Effector memory CD8-positive, alpha-beta T cell (primary cell): ENCODE measurements at regions not wholly inside any gene's neighbourhood (a gene's known extent, or its start where the extent isn't known, plus 50 kb on each side); places are given as distances from the start of the nearest gene placed in this dataset.

Experiments used
- ATAC-seq: fragments of 150-1000 bp; cut with Tn5 transposase; replicated peaks from 2 replicates; pipeline ENCODE4 v1.10.0; 2021; ENCODE audit warnings: mild to moderate bottlenecking, moderate library complexity
- DNase-seq, 3 experiments: peaks; one replicate each; pipeline ENCODE4 v3.0.0; 2021
- H3K27ac Mint-ChIP-seq, 2 donors: one replicate each; pipeline ENCODE4 v1.8.0; 2022; ENCODE audit warnings: mild to moderate bottlenecking in 2 of 2, mixed read lengths in 2 of 2, moderate library complexity in 2 of 2
- H3K27me3 Mint-ChIP-seq, 2 donors: one replicate each; pipeline ENCODE4 v1.8.0; 2022; ENCODE audit warnings: mixed read lengths in 2 of 2
- H3K36me3 Mint-ChIP-seq: one replicate; pipeline ENCODE4 v1.8.0; 2022; ENCODE audit warnings: mild to moderate bottlenecking, moderate library complexity, mixed read lengths; ENCODE audit not compliant: insufficient read depth
- H3K4me1 Mint-ChIP-seq, 2 donors: one replicate each; pipeline ENCODE4 v1.8.0; 2022; ENCODE audit warnings: low read depth in 2 of 2, mixed read lengths in 2 of 2
- H3K4me3 Mint-ChIP-seq, 2 donors: one replicate each; pipeline ENCODE4 v1.8.0; 2022; ENCODE audit warnings: mild to moderate bottlenecking in 2 of 2, mixed read lengths in 2 of 2, moderate library complexity in 2 of 2
- H3K9me3 Mint-ChIP-seq, 2 donors: one replicate each; pipeline ENCODE4 v1.8.0; 2022; ENCODE audit warnings: mixed read lengths in 2 of 2

DNA sequence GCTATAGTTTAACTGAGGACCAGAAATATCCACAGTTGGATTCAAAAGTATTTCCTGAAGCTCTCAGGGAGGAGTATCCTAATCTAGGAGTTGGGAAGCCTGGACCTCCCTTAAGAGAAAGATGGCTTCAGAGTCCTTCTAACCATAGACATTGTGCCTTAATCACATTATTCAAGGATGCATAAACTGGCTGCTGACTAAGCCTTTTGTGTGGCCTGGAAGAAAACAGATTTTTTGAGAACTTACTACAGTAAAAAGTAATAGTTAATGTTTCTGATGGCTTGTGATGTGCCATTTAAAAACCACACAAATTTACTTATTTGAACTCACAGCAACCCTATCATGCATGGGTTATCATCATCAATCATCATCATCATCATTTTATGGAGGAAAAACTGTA is 126.2 kb upstream of the RPL38 start:
- no peaks in the 10 kb centered on the region for H3K9me3 Mint-ChIP-seq
- H3K4me3 Mint-ChIP-seq, result no peak overlapping the region
- no peaks in the 10 kb centered on the region for H3K4me1 Mint-ChIP-seq
- H3K36me3 Mint-ChIP-seq, result peaks cover under 1% of the 10 kb centered on the region
- H3K27ac Mint-ChIP-seq, result no peak overlapping the region
- ATAC-seq (no peak), DNase-seq (no peak)
- H3K27me3 Mint-ChIP-seq, result peaks cover 6 to 26% of the 10 kb centered on the region in 2 donors

DNA sequence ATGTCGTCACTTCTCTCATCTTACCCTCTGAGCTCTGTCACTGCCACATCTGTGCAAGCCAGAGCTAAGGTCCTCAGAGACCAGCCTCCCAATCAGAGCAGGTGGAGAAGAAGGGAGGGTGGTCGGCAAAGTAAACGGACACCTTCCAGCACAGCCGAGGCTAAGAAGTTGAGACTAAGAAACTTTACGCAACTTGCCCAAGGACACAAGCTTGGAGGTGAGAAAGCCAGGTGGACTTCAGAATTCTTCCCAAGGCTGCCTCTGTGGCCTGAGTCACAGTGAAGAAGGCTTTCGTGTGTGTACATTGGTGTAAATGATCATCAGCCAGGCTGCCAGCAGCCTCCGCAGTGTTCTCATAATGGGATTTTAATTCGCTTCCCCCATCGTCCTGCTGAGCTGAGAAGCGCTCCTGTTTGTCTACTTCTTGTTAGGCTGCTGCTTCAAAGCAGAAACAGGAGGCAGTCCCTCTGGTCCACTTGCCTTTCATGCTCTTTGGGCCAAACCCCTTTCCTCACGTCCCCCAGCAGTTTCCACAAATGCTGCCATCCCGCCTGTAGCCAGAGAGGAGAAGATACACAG is 125.0 kb upstream of the RPL38 start:
- Mint-ChIP-seq H3K9me3 (no peaks in the 10 kb centered on the region), H3K27me3 (peaks cover 17 to 38% of the 10 kb centered on the region in 2 donors), H3K4me1 (no peaks in the 10 kb centered on the region), H3K27ac (no peak overlapping the region), H3K4me3 (no peak overlapping the region), H3K36me3 (peaks cover 3% of the 10 kb centered on the region)
- DNase-seq (no peak), ATAC-seq (no peak)

DNA sequence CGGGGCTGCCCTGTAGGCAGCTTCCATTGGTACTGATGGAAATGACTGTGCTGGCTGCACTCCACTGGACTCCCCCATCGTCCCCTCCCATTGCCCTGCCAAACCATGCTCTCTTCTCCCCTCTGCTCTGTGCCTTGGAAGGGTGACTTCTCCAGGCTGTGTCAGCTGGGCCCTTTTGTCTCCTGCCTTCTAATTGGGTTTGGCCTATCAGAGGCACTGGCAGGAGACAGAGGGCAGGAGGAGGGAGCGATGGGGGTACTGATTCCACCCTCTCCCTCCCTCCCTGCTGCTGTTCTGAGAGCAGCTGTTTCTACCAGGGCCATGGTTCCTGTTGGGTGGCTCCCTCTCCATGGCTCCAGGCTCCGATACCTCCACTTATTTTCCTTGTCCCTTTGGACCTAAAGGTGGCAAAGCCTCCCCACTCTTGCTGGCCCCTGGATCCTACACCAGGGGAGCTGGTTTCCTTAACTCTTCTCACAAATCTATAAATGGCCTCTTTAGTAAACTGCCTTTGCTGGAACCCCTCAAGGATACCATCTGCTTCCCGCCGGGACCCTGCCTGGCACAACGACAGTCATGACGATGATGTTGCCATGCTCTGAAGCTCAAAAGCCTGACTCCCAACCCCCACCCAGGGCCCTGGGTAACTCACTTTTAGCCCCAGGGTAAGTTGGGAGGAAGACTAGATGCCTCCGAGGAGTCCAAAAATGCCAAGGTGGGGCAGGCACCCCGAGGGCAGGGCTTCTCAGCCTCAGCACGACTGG is 123.8 kb upstream of the RPL38 start:
- Mint-ChIP-seq H3K27me3 (peaks cover 22 to 44% of the 10 kb centered on the region in 2 donors), H3K4me3 (no peak overlapping the region), H3K4me1 (no peaks in the 10 kb centered on the region), H3K36me3 (peaks cover 3% of the 10 kb centered on the region), H3K9me3 (peaks cover 0 to under 1% of the 10 kb centered on the region in 2 donors), H3K27ac (no peak overlapping the region)
- ATAC-seq, result no peak
- DNase-seq, result no peak

DNA sequence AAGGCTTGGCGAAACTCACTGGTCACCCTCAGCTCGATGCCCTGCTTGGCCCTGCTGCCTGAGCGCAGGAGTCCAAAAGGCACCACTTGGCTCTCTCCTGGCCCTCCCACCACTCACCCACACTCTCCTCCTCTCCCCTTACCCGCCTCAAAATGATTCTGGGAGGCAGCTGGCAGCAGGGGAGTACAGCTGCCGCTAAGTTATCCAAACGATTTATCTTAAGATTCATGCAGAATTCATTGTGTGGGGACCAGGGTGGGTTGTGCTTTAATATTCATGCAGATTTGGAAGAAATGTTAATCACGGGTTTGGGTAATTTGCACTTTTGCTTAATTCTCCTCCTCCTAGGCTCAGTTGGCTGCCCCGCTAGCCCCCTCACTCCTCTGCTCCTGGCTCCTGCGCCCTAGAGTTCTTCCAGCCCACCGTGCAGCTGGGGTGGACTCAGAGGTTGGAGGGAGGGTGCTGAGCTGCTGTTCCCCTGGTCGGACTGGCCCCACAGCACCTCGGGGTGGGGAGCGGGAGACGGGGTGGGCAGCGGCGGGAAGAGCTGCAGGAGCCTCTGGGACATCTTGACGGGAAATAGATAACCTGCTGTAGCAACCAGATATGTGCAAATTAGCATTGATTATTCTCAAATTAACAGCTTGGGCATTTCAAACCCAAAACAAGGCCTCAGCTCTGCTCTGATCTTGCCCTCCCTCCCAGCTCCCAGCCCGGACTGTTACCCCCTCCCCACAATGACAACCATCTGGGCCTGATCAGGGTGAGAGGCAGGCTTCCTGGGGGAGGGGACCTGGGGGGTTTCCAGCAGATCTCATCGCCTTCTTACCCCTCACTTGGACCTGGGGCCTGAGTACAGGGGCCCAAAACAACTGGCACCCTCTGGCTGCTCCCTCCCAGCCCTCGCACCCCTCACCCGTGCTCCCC is 122.6 kb upstream of the RPL38 start:
- Mint-ChIP-seq H3K27me3 (peaks cover 28 to 54% of the 10 kb centered on the region in 2 donors), H3K4me3 (no peak overlapping the region), H3K36me3 (peaks cover 3% of the 10 kb centered on the region), H3K9me3 (peaks cover 1 to 10% of the 10 kb centered on the region in 2 donors), H3K4me1 (no peaks in the 10 kb centered on the region), H3K27ac (no peak overlapping the region)
- DNase-seq (no peak), ATAC-seq (no peak)

DNA sequence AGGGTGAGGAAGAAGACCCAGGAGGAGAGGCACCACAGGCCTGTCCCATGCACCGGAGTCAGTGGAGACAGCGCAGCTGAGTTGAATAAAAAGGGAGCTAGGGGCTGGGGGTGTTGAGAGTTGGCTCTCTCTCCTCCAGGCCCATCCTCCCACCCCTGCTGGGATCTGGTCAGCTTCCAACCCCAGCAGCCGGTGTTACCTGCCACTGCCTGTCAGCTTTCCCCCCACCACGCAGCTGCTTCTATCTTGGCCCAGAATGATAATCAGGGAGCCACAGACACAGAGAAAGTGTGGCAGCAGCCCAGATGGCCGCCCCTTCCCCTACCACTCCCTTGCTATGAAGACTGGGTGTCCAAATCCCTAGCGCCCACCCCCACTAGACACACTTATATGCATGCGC is 120.6 kb upstream of the RPL38 start:
- H3K27ac Mint-ChIP-seq, result no peak overlapping the region
- no peak for DNase-seq
- H3K27me3 Mint-ChIP-seq, result peaks cover 34 to 73% of the 10 kb centered on the region in 2 donors

DNA sequence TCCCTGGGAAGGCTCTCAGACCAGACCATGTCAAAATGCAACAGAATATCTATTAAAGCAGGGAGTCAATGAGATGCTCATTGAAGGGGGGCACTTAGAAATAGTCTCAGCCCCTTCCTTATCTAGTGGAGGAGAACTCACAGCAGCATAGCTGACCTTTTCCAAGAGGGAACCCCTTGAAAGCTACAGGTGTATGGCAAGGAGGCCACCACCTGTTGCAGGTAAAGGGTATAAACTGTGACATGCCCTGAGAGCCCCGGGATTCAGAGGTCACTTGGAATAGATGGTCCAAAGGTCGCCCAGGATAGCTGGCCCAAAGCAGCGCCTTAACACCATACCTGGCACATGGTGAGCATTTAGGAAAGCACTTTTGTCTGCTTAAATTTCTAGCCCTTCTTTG is 120.2 kb upstream of the RPL38 start:
- peaks cover 39 to 77% of the 10 kb centered on the region in 2 donors for H3K27me3 Mint-ChIP-seq

More for the DNA sequence above, 120.6 kb upstream of the RPL38 start:
- Mint-ChIP-seq H3K4me3 (no peak overlapping the region), H3K36me3 (peaks cover 3% of the 10 kb centered on the region), H3K9me3 (peaks cover 1 to 10% of the 10 kb centered on the region in 2 donors), H3K4me1 (no peaks in the 10 kb centered on the region)
- ATAC-seq, result no peak

DNA sequence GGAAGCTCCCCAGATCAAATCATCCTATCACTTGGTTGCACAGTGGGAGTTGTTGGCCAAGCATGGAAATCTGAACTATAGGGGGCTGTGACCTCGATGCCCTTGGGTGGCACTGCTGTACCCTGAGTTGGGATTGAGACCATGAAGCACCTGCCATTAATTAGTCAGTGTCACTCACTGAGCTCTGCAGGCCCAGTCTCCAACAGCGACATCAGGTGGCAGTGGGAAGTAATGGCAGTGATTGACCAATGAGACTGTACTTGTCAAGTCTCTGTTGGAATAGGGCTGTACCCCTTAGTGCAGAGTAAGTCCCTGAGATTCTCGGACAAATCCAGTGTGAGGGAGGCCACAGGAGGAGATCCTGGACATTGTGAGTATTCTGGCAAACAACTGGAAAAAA is 118.0 kb upstream of the RPL38 start:
- H3K36me3 Mint-ChIP-seq, result peaks cover 3% of the 10 kb centered on the region
- DNase-seq, result no peak
- peaks cover 1 to 10% of the 10 kb centered on the region in 2 donors for H3K9me3 Mint-ChIP-seq
- no peaks in the 10 kb centered on the region for H3K4me1 Mint-ChIP-seq
- peaks cover 50 to 84% of the 10 kb centered on the region in 2 donors for H3K27me3 Mint-ChIP-seq
- no peak overlapping the region for H3K27ac Mint-ChIP-seq
- no peak overlapping the region for H3K4me3 Mint-ChIP-seq
- ATAC-seq, result no peak

More for the DNA sequence above, 120.2 kb upstream of the RPL38 start:
- Mint-ChIP-seq H3K27ac (no peak overlapping the region), H3K36me3 (peaks cover 3% of the 10 kb centered on the region), H3K9me3 (peaks cover 1 to 10% of the 10 kb centered on the region in 2 donors), H3K4me1 (no peaks in the 10 kb centered on the region), H3K4me3 (no peak overlapping the region)
- DNase-seq (no peak), ATAC-seq (no peak)

DNA sequence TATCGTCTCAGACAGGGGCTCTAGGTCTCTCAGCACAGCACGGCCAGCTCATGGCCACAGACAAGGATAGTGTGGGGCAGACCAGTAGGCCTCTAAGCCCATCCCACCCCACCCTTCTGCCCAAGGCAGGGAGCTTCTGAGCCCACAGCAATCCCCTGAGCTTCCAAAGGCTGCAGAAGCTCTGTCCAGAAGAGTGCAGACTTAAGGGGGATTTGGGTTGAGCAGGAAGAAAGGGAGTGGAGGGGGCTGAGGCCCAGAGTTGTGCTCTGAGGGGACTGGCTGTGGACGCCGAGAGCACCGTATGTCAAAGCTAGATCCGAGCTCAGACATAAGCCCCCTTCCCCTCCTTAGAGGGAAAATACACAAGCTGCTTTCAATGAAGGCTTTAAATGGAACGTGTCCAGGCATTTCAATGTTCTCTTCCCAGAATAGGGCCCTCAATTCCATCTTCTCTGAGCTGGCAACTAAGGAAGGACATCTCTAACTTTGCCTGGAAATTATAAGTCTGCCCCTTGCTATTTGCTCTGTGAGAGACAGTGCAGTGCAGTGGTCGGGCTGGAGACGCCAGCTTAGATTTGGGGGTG is 116.4 kb upstream of the RPL38 start:
- ATAC-seq, result no peak
- no peak overlapping the region for H3K27ac Mint-ChIP-seq
- peaks cover 45 to 88% of the 10 kb centered on the region in 2 donors for H3K27me3 Mint-ChIP-seq
- H3K4me1 Mint-ChIP-seq, result no peaks in the 10 kb centered on the region
- no peak overlapping the region for H3K4me3 Mint-ChIP-seq
- peaks cover 3% of the 10 kb centered on the region for H3K36me3 Mint-ChIP-seq
- no peak for DNase-seq
- H3K9me3 Mint-ChIP-seq, result peaks cover 1 to 10% of the 10 kb centered on the region in 2 donors

DNA sequence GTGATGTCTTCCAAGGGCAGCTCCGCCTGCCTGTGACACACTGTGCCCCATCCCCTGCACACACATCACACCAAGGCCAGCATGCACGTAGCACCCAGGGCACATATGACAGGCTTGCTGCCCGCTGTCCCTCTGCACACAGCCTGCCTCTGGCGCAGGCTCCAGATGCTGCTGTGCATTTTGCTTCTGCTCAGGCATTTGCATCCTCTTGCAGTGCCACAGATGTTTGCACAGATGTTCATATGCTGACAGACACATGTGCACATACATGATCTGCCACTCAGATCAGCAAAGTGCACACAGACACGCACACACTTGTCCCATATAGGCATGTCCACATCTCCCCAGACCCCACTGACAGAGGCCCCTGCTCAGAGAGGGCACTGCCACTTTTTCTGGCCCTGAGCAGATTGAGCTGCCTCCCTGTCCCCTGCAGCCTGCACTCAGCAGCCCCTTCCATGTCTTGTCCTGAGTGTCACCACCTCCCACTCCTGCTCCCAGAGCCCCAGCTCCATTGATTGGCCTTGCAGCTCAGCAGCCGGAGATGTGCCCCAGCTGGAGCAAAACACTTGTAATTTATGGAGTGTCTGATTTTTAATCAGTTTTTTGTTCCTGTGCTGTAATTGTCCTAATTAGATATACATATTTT is 115.1 kb upstream of the RPL38 start:
- no peak overlapping the region for H3K27ac Mint-ChIP-seq
- no peaks in the 10 kb centered on the region for H3K36me3 Mint-ChIP-seq
- no peak overlapping the region for H3K4me3 Mint-ChIP-seq
- no peaks in the 10 kb centered on the region for H3K4me1 Mint-ChIP-seq
- peaks cover 34 to 85% of the 10 kb centered on the region in 2 donors for H3K27me3 Mint-ChIP-seq
- no peak for ATAC-seq
- no peak for DNase-seq
- H3K9me3 Mint-ChIP-seq, result peaks cover 1 to 10% of the 10 kb centered on the region in 2 donors

DNA sequence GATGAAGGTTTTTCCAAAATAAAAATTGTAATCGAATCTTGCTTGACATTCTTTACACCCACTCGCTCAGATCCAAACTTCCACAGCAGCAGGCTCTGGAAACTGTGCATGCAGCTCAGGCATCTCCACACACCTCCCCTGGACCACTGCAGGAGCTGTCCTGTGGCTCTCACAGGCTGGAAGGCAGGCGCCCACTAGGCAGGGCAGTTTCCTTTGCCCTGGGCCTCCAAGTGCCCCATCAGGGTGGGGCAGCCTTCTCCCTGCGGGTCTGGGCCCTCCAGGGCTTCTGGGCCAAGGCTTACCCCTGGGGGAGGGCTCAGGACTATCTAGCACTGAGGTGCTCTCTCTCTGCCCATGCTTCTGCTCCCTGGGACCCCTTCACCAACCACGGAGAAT is 114.5 kb upstream of the RPL38 start:
- Mint-ChIP-seq H3K9me3 (peaks cover 1 to 10% of the 10 kb centered on the region in 2 donors), H3K27ac (no peak overlapping the region), H3K4me1 (no peaks in the 10 kb centered on the region), H3K36me3 (no peaks in the 10 kb centered on the region), H3K27me3 (peaks cover 30 to 80% of the 10 kb centered on the region in 2 donors), H3K4me3 (no peak overlapping the region)
- no peak for DNase-seq
- no peak for ATAC-seq

DNA sequence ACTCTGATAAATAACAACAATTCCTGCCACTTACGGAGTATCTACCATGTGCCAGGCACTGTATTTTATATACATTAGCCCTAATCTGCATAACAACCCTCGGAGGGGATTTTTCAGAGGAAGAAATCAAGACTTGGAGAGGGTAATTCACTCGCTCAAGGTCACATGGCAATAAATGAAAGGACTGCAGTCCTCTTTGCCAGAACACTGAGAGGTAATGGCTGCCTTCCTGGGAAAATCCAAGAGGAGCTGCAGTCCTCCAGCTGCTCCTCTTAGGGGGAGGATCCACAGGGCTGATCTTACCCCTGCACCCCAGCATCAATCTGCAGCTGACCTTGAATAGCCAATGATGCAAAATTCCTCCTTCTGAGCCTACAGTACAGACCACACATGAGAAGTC is 114.1 kb upstream of the RPL38 start:
- H3K36me3 Mint-ChIP-seq, result no peaks in the 10 kb centered on the region
- DNase-seq (no peak), ATAC-seq (no peak)
- no peak overlapping the region for H3K27ac Mint-ChIP-seq
- peaks cover 28 to 79% of the 10 kb centered on the region in 2 donors for H3K27me3 Mint-ChIP-seq
- H3K4me3 Mint-ChIP-seq, result no peak overlapping the region
- peaks cover 1 to 10% of the 10 kb centered on the region in 2 donors for H3K9me3 Mint-ChIP-seq
- no peaks in the 10 kb centered on the region for H3K4me1 Mint-ChIP-seq

DNA sequence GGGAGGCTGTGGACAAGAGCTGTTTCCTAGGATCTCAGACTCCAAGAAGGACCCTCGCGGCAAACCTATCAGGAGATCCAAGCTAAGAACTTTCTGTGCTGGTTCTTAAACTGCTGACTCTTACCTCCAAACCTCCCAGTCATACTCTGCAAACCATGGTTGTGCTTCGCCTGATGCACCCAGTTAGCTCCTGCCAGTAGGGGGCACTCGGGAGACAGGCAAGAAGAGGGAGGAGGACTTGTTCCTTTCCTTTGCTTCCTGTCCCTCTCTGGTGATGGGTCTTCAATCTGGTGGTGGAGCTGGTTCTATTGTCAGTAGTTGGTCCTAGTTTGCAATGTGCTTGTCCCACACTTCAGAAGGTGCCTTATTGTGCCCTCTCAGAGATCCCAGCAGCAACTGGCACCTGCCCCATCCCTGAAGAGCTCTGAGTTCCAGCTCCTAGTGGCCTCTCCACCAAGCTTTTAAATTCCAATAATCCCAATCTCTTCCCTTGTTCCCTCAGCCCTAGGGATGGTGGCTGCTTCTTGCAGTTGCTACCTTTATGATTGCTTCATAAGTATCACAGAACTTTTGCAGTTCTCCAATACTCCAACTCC is 113.5 kb upstream of the RPL38 start:
- Mint-ChIP-seq H3K4me3 (no peak overlapping the region), H3K9me3 (peaks cover under 1 to 8% of the 10 kb centered on the region in 2 donors), H3K36me3 (no peaks in the 10 kb centered on the region), H3K4me1 (no peaks in the 10 kb centered on the region), H3K27me3 (peaks cover 28 to 78% of the 10 kb centered on the region in 2 donors), H3K27ac (no peak overlapping the region)
- DNase-seq (peak in 1 of 3 experiments; percentile 3), ATAC-seq (no peak)
